SK-N-SH (cell line): ENCODE measurements at regions not wholly inside any gene's neighbourhood (a gene's known extent, or its start where the extent isn't known, plus 50 kb on each side); places are given as distances from the start of the nearest gene placed in this dataset.

Experiments used
- CTCF ChIA-PET: fragments of 300-600, 350-600 bp; formaldehyde crosslinking; extraction: SDS; loops from one replicate; lab custom pipeline; 2021; lab: Yijun Ruan, JAX
- POLR2A ChIA-PET: fragments of 350-600 bp; sonication (Branson Sonifier 250); formaldehyde crosslinking; extraction: SDS; loops from one replicate; lab custom pipeline; 2020; ENCODE audit warnings: antibody characterized with exemption, inconsistent platforms; lab: Yijun Ruan, JAX
- DNase-seq: peaks from one replicate; pipeline ENCODE4 v3.0.0; 2012
- H2AFZ ChIP-seq: fragments of 200-600 bp; sonication (generic); 2 replicates; pipeline ENCODE4 v1.8.1; 2016; ENCODE audit warnings: antibody characterized with exemption, mild to moderate bottlenecking, low read depth
- H3F3A ChIP-seq: fragments of 200-600 bp; sonication (generic); replicated peaks from 2 replicates; pipeline ENCODE3; 2016; ENCODE audit warnings: antibody characterized with exemption, mild to moderate bottlenecking; ENCODE audit not compliant: insufficient read depth
- H3K27ac ChIP-seq, 2 experiments: fragments of 200-500 bp in 1 of 2; fragments of 200-600 bp in 1 of 2; sonication (Bioruptor generic) in 1 of 2; sonication (generic), shearing (Covaris generic) in 1 of 2; 2 replicates each; pipeline versions ENCODE4 v1.5.1 to v1.6.1; 2014 to 2016; ENCODE audit warnings: low read depth in 2 of 2, inconsistent platforms in 1 of 2, low read length in 1 of 2, mild to moderate bottlenecking in 1 of 2, mixed read lengths in 1 of 2
- H3K27me3 ChIP-seq: fragments of 200-600 bp; sonication (generic), shearing (Covaris generic); 2 replicates; pipeline ENCODE4 v1.6.1; 2016; ENCODE audit warnings: mixed run types; ENCODE audit not compliant: insufficient read depth
- H3K36me3 ChIP-seq, 2 experiments: fragments of 200-500 bp in 1 of 2; fragments of 200-600 bp in 1 of 2; sonication (Bioruptor generic) in 1 of 2; sonication (generic) in 1 of 2; replicated peaks in 1 of 2; 2 replicates each; pipeline versions ENCODE3 to v1.5.1; 2014 to 2016; ENCODE audit warnings: low read length in 1 of 2, mild to moderate bottlenecking in 1 of 2; ENCODE audit not compliant: insufficient read depth in 2 of 2, control insufficient read depth in 1 of 2
- H3K4me1 ChIP-seq, 2 experiments: fragments of 200-500 bp in 1 of 2; fragments of 200-600 bp in 1 of 2; sonication (Bioruptor generic) in 1 of 2; sonication (generic), shearing (Covaris generic) in 1 of 2; 2 replicates each; pipeline versions ENCODE4 v1.5.1 to v1.6.1; 2014 to 2016; ENCODE audit warnings: low read depth in 1 of 2, low read length in 1 of 2, mixed run types in 1 of 2; ENCODE audit not compliant: insufficient read depth in 2 of 2, control insufficient read depth in 1 of 2
- H3K4me2 ChIP-seq: fragments of 200-600 bp; sonication (generic), shearing (Covaris generic); 2 replicates; pipeline ENCODE4 v1.6.1; 2017; ENCODE audit warnings: mixed run types
- H3K4me3 ChIP-seq, 2 experiments: fragments of 200-500 bp in 1 of 2; fragments of 200-600 bp in 1 of 2; sonication (Bioruptor generic) in 1 of 2; sonication (generic), shearing (Covaris generic) in 1 of 2; 2 replicates each; pipeline versions ENCODE4 v1.5.1 to v1.8.1; 2014 to 2016; ENCODE audit warnings: low read depth in 2 of 2, inconsistent platforms in 1 of 2, low read length in 1 of 2, mild to moderate bottlenecking in 1 of 2, mixed read lengths in 1 of 2, moderate library complexity in 1 of 2
- H3K79me2 ChIP-seq: fragments of 200-600 bp; sonication (generic); 2 replicates; pipeline ENCODE4 v1.8.1; 2017; ENCODE audit warnings: mild to moderate bottlenecking; ENCODE audit not compliant: insufficient read depth
- H3K9ac ChIP-seq: fragments of 200-600 bp; sonication (generic); 2 replicates; pipeline ENCODE4 v1.6.1; 2017; ENCODE audit warnings: mixed run types
- H3K9me2 ChIP-seq: fragments of 200-600 bp; sonication (generic); 2 replicates; pipeline ENCODE4 v1.6.1; 2017; ENCODE audit warnings: mixed run types
- H3K9me3 ChIP-seq: fragments of 200-600 bp; sonication (generic); 2 replicates; pipeline ENCODE4 v1.6.1; 2017; ENCODE audit warnings: mixed run types, mild to moderate bottlenecking, moderate library complexity
- H4K20me1 ChIP-seq: fragments of 200-600 bp; sonication (generic); 2 replicates; pipeline ENCODE4 v1.6.1; 2017; ENCODE audit warnings: mild to moderate bottlenecking, mixed run types; ENCODE audit not compliant: insufficient read depth
- CHD2 ChIP-seq: fragments of 150-350 bp; IDR thresholded peaks from 2 replicates; pipeline ENCODE4 v1.6.1; 2018; ENCODE audit warnings: low read length; ENCODE audit not compliant: partially characterized antibody
- ELF1 ChIP-seq: IDR thresholded peaks from 2 replicates; pipeline ENCODE4 v1.4.0; 2012
- EP300 ChIP-seq, 2 experiments: IDR thresholded peaks; 2 replicates each; pipeline versions ENCODE4 v1.4.0 to v1.6.1; 2012; ENCODE audit warnings: borderline replicate concordance in 1 of 2, low read depth in 1 of 2, low read length in 1 of 2
- EZH2phosphoT487 ChIP-seq: fragments of 200-600 bp; sonication (generic); IDR thresholded peaks from 2 replicates; pipeline ENCODE4 v1.6.1; 2017; ENCODE audit warnings: low read depth, mixed run types, mild to moderate bottlenecking, antibody characterized with exemption, moderate library complexity, borderline replicate concordance
- FOXM1 ChIP-seq: IDR thresholded peaks from 2 replicates; pipeline ENCODE4 v1.4.0; 2012; ENCODE audit warnings: low read depth, mild to moderate bottlenecking
- GABPA ChIP-seq: IDR thresholded peaks from 2 replicates; pipeline ENCODE4 v1.4.0; 2012; ENCODE audit warnings: low read depth, mild to moderate bottlenecking
- GATA2 ChIP-seq: sonication (generic); formaldehyde crosslinking; IDR thresholded peaks from 2 replicates; pipeline ENCODE4 v1.5.0; 2020; ENCODE audit warnings: mild to moderate bottlenecking, missing genetic modification reagents
- JUND ChIP-seq: IDR thresholded peaks from 2 replicates; pipeline ENCODE4 v1.4.0; 2012
- MEF2A ChIP-seq: IDR thresholded peaks from 2 replicates; pipeline ENCODE4 v1.4.0; 2012; ENCODE audit warnings: low read depth, borderline replicate concordance
- MXI1 ChIP-seq: IDR thresholded peaks from 2 replicates; pipeline ENCODE4 v1.6.1; 2012; ENCODE audit warnings: mild to moderate bottlenecking, low read depth, low read length, improper control_type of control experiment
- NFIC ChIP-seq: IDR thresholded peaks from 2 replicates; pipeline ENCODE4 v1.4.0; 2012; ENCODE audit warnings: borderline replicate concordance
- POLR2AphosphoS5 ChIP-seq: IDR thresholded peaks from 2 replicates; pipeline ENCODE4 v1.6.1; 2012; ENCODE audit warnings: low read depth, low read length
- RAD21 ChIP-seq: IDR thresholded peaks from 2 replicates; pipeline ENCODE4 v1.6.1; 2012; ENCODE audit warnings: mild to moderate bottlenecking, low read length
- RCOR1 ChIP-seq: fragments of 150-350 bp; IDR thresholded peaks from 2 replicates; pipeline ENCODE4 v1.6.1; 2017; ENCODE audit warnings: antibody characterized with exemption, low read length
- RXRA ChIP-seq: IDR thresholded peaks from 2 replicates; pipeline ENCODE4 v1.4.0; 2012; ENCODE audit warnings: low read depth, mild to moderate bottlenecking, borderline replicate concordance
- SIN3A ChIP-seq: IDR thresholded peaks from 2 replicates; pipeline ENCODE4 v1.6.1; 2012; ENCODE audit warnings: low read depth, mild to moderate bottlenecking, low read length, moderate library complexity, borderline replicate concordance
- SMC3 ChIP-seq: IDR thresholded peaks from 2 replicates; pipeline ENCODE4 v1.6.1; 2012; ENCODE audit warnings: low read depth, low read length, improper control_type of control experiment
- TCF12 ChIP-seq: IDR thresholded peaks from 2 replicates; pipeline ENCODE4 v1.4.0; 2012
- TEAD4 ChIP-seq: IDR thresholded peaks from 2 replicates; pipeline ENCODE4 v1.4.0; 2012; ENCODE audit warnings: mild to moderate bottlenecking, borderline replicate concordance; ENCODE audit not compliant: insufficient read depth
- WGBS: methylation state at CpG from one replicate; pipeline ENCODE4 v1.1.6; 2017; ENCODE audit warnings: low lambda C conversion rate; 5-methylcytosine and 5-hydroxymethylcytosine counted together
- TF ChIP-seq, protein P1 (sequence below): IDR thresholded peaks from 2 replicates; pipeline ENCODE4 v1.4.0; 2012; ENCODE audit warnings: low read depth, borderline replicate concordance
- TF ChIP-seq, protein P2 (sequence below): IDR thresholded peaks from 2 replicates; pipeline ENCODE4; 2012
- TF ChIP-seq, protein P3 (sequence below): IDR thresholded peaks from 2 replicates; pipeline ENCODE4 v1.4.0; 2012; ENCODE audit warnings: low read depth
- TF ChIP-seq, protein P4 (sequence below): fragments of 200-600 bp; sonication (generic); IDR thresholded peaks from 2 replicates; pipeline ENCODE4 v1.6.1; 2017; ENCODE audit warnings: antibody characterized with exemption, mild to moderate bottlenecking, moderate library complexity

DNA sequence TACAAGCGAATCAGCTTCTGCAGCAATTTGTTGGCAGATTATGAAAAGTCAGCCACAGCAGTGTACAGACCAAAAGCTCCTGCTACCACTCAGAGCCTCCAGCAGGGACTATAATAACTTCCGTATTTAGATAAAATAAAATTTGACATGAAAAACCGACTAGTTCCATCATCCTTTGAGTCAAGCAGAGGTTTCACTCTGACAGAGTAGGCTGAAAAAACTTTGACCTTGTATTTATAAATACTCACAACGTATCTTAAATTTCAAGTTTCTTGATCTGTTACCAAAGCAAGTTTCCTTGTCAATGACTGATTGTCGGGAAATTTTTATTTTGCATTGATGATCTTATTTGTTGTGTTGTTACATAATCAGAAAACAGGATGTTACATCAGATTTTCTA, 283.4 kb downstream of the DAD1 start:
- H3K9me3 ChIP-seq = no peaks in the 10 kb centered on the region
- ChIA-PET POLR2A (no interaction called here), CTCF (no interaction called here)
- no peaks in the 10 kb centered on the region for H3K9me2 ChIP-seq
- no peak overlapping the region for H3K4me2 ChIP-seq
- no peaks in the 10 kb centered on the region for H3K36me3 ChIP-seq
- 5% methylated on average over 5 of the region's 5 CpGs for WGBS
- H2AFZ ChIP-seq = no peak overlapping the region
- H3K27me3 ChIP-seq = peaks cover 19% of the 10 kb centered on the region; the same call in 1 of the 2 replicates
- no peaks in the 10 kb centered on the region for H3K79me2 ChIP-seq
- no peak for DNase-seq
- H3K27ac ChIP-seq = no peak overlapping the region
- no peaks in the 10 kb centered on the region for H3F3A ChIP-seq
- no peak for TF ChIP-seq FOXM1
- no peak for TF ChIP-seq JUND
- no peak for TF ChIP-seq RAD21
- TF ChIP-seq EZH2phosphoT487 = no peak
- no peak for TF ChIP-seq MXI1
- no peak overlapping the region for H3K9ac ChIP-seq
- no peak overlapping the region for H3K4me3 ChIP-seq
- no peaks in the 10 kb centered on the region for H3K4me1 ChIP-seq
- no peaks in the 10 kb centered on the region for H4K20me1 ChIP-seq

DNA sequence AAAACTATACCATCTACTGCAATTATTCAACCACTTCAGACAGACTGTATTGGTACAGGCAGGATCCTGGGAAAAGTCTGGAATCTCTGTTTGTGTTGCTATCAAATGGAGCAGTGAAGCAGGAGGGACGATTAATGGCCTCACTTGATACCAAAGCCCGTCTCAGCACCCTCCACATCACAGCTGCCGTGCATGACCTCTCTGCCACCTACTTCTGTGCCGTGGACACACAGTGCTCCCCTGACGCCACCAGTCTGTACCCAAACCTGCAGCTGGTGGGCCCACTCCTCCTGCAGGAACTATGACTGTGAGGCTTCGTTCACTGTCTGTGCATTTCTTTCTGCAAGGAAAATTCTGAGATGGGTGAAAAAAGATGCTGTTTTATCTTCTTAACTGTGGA, 284.7 kb downstream of the DAD1 start:
- ChIA-PET CTCF (interaction anchor here (0.6 kb wide), 1 partner anchor 73 kb away, joined by 3 read pairs; no protein-coding TSS in a partner anchor), POLR2A (no interaction called here)
- no peak overlapping the region for H3K4me2 ChIP-seq
- H3K9ac ChIP-seq = no peak overlapping the region
- no peaks in the 10 kb centered on the region for H3K9me3 ChIP-seq
- no peak overlapping the region for H3K4me3 ChIP-seq
- peaks cover 16% of the 10 kb centered on the region; the same call in 1 of the 2 replicates for H3K27me3 ChIP-seq
- no peaks in the 10 kb centered on the region for H4K20me1 ChIP-seq
- no peaks in the 10 kb centered on the region for H3F3A ChIP-seq
- no peaks in the 10 kb centered on the region for H3K9me2 ChIP-seq
- H3K79me2 ChIP-seq = no peaks in the 10 kb centered on the region
- TF ChIP-seq JUND (no peak), SIN3A (no peak), TCF12 (no peak), MEF2A (no peak), TEAD4 (no peak), ELF1 (no peak), RXRA (no peak), RCOR1 (no peak), POLR2AphosphoS5 (no peak), SMC3 (no peak), EP300 (IDR thresholded peaks at IDR 0.05; ENCODE audit: borderline replicate concordance in 1 of 2, low read depth in 1 of 2, low read length in 1 of 2) (no peak), GABPA (no peak), FOXM1 (no peak), GATA2 (CRISPR knock-in tag) (no peak), CHD2 (no peak), NFIC (no peak)
- TF ChIP-seq, protein P1, sequence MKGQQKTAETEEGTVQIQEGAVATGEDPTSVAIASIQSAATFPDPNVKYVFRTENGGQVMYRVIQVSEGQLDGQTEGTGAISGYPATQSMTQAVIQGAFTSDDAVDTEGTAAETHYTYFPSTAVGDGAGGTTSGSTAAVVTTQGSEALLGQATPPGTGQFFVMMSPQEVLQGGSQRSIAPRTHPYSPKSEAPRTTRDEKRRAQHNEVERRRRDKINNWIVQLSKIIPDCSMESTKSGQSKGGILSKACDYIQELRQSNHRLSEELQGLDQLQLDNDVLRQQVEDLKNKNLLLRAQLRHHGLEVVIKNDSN = no peak
- TF ChIP-seq, protein P2, sequence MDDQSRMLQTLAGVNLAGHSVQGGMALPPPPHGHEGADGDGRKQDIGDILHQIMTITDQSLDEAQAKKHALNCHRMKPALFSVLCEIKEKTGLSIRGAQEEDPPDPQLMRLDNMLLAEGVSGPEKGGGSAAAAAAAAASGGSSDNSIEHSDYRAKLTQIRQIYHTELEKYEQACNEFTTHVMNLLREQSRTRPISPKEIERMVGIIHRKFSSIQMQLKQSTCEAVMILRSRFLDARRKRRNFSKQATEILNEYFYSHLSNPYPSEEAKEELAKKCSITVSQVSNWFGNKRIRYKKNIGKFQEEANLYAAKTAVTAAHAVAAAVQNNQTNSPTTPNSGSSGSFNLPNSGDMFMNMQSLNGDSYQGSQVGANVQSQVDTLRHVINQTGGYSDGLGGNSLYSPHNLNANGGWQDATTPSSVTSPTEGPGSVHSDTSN = no peak
- TF ChIP-seq, protein P3, sequence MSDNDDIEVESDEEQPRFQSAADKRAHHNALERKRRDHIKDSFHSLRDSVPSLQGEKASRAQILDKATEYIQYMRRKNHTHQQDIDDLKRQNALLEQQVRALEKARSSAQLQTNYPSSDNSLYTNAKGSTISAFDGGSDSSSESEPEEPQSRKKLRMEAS = no peak
- TF ChIP-seq, protein P4, sequence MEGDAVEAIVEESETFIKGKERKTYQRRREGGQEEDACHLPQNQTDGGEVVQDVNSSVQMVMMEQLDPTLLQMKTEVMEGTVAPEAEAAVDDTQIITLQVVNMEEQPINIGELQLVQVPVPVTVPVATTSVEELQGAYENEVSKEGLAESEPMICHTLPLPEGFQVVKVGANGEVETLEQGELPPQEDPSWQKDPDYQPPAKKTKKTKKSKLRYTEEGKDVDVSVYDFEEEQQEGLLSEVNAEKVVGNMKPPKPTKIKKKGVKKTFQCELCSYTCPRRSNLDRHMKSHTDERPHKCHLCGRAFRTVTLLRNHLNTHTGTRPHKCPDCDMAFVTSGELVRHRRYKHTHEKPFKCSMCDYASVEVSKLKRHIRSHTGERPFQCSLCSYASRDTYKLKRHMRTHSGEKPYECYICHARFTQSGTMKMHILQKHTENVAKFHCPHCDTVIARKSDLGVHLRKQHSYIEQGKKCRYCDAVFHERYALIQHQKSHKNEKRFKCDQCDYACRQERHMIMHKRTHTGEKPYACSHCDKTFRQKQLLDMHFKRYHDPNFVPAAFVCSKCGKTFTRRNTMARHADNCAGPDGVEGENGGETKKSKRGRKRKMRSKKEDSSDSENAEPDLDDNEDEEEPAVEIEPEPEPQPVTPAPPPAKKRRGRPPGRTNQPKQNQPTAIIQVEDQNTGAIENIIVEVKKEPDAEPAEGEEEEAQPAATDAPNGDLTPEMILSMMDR = no peak
- no peak for DNase-seq
- H3K27ac ChIP-seq = no peak overlapping the region
- H3K4me1 ChIP-seq = no peaks in the 10 kb centered on the region
- H3K36me3 ChIP-seq = no peaks in the 10 kb centered on the region
- WGBS = 8% methylated on average over 6 of the region's 6 CpGs
- H2AFZ ChIP-seq = no peak overlapping the region
